ENCODE measurements at regions not wholly inside any gene's neighbourhood (a gene's known extent, or its start where the extent isn't known, plus 50 kb on each side); places are given as distances from the start of the nearest gene placed in this dataset.

DNA sequence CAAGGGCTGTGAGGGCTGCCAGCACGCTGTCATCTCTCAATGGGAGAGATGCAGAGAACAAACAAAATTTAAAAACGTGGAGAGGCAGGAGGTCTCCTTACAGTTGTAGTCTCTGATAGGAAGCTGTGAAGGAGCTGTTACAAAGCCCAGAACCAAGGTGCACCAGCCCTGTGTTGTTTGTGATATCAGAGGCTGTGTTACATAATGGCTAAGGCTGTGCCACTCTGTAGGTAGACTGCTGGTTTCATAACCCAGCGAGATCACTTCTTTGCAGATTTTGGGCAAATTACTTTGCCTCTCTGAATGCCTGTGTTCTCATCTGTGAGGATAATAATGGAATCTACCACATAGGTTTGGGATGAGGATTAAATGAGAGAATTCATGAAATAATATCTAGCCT lies 1480.7 kb upstream of the WWC1 start:
- no peak overlapping the region for H3K27ac ChIP-seq
- 74 to 77% methylated on average over 3 of the region's 3 CpGs for WGBS, 2 donors
- no peak overlapping the region for H3K4me3 ChIP-seq
- no peaks in the 10 kb centered on the region for H3K36me3 ChIP-seq
- no peaks in the 10 kb centered on the region for H3K9me3 ChIP-seq
- intact Hi-C loops (cut with DNase I), result no loop called here
- no peak for ATAC-seq
- no peak for FAIRE-seq
- DNase-seq, result no peak
- no peaks in the 10 kb centered on the region for H3K27me3 ChIP-seq
- H3K4me1 ChIP-seq, result no peaks in the 10 kb centered on the region
- TF ChIP-seq, protein P1, sequence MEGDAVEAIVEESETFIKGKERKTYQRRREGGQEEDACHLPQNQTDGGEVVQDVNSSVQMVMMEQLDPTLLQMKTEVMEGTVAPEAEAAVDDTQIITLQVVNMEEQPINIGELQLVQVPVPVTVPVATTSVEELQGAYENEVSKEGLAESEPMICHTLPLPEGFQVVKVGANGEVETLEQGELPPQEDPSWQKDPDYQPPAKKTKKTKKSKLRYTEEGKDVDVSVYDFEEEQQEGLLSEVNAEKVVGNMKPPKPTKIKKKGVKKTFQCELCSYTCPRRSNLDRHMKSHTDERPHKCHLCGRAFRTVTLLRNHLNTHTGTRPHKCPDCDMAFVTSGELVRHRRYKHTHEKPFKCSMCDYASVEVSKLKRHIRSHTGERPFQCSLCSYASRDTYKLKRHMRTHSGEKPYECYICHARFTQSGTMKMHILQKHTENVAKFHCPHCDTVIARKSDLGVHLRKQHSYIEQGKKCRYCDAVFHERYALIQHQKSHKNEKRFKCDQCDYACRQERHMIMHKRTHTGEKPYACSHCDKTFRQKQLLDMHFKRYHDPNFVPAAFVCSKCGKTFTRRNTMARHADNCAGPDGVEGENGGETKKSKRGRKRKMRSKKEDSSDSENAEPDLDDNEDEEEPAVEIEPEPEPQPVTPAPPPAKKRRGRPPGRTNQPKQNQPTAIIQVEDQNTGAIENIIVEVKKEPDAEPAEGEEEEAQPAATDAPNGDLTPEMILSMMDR (IDR thresholded peaks at IDR 0.05), result no peak

DNA sequence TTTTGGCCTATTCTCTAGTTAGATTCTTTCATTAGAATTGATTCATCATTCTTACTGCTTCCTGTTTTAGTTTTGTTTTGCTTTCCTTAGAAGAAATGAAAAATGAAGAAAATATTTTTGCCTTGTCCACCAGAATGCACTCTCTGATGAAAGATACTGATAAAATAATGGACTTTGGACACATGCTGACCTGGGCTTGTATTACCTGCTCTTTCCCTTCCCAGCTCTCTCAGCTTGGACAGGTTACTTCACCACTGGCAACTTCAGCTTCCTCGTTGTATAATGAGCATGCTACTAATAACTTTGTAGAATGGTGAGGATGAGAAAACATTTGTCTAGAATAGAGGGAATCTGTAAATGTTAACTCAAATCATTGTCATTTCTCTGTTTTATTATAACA lies 1468.1 kb upstream of the WWC1 start:
- TF ChIP-seq, protein P1 (IDR thresholded peaks at IDR 0.05), result no peak
- Histone ChIP-seq H3K4me3 (no peak overlapping the region), H3K9me3 (no peaks in the 10 kb centered on the region), H3K27ac (no peak overlapping the region), H3K27me3 (no peaks in the 10 kb centered on the region), H3K4me1 (no peaks in the 10 kb centered on the region), H3K36me3 (no peaks in the 10 kb centered on the region)
- DNase-seq, result no peak
- intact Hi-C loops (cut with DNase I), result no loop called here
- no peak for FAIRE-seq
- 18 to 23% methylated on average over 1 of the region's 1 CpG for WGBS, 2 donors
- ATAC-seq, result peak in 1 of 4 donors; percentile 41

DNA sequence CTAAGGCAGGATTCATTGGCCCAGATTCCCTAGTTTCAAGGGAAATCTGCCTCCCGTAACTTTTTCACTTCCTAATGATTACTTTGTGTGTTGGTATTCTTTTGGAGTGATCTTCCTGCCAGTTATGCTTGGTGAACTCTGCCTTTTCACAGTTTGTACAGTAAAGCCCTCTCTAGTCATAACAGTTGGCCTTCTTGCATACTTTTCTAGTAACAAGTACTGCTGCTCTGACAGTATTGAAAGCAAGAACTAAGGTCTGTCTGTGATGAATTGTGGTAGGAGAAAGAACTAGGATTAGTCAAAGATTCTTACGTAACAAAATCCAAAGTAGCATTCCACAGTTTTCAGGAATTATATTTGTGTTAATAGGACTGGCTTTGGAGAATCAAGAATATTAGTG lies 1457.2 kb upstream of the WWC1 start:
- no peak for FAIRE-seq
- Histone ChIP-seq H3K4me1 (no peaks in the 10 kb centered on the region), H3K36me3 (no peaks in the 10 kb centered on the region), H3K4me3 (no peak overlapping the region), H3K9me3 (no peaks in the 10 kb centered on the region), H3K27ac (no peak overlapping the region), H3K27me3 (no peaks in the 10 kb centered on the region)
- no peak for ATAC-seq
- WGBS, 2 donors, result 77 to 89% methylated on average over 2 of the region's 2 CpGs
- intact Hi-C loops (cut with DNase I), result no loop called here
- no peak for DNase-seq
- TF ChIP-seq, protein P1 (IDR thresholded peaks at IDR 0.05), result no peak

DNA sequence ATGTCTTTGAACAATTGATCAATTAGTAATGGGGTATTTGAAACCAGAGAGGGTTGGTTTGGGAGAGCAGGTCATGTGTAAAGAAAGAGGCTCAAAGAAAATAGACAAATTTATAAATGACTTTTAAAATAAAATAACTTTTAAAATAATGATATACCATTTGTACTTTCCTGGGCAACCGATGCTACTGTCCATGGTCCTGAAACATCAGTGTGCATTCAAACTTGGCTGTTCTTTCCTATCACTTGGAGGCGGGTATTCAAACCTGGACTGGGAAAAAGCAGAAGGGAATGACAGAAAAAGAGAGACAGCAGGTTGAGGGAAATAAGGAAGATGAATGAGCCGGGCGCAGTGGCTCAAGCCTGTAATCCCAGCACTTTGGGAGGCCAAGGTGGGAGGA lies 1446.4 kb upstream of the WWC1 start:
- TF ChIP-seq, protein P1 (IDR thresholded peaks at IDR 0.05), result no peak
- no peak for ATAC-seq
- intact Hi-C loops (cut with DNase I), result no loop called here
- H3K4me1 ChIP-seq, result no peaks in the 10 kb centered on the region
- WGBS, 2 donors, result 64 to 70% methylated on average over 4 of the region's 4 CpGs
- no peak overlapping the region for H3K27ac ChIP-seq
- DNase-seq, result no peak
- no peaks in the 10 kb centered on the region for H3K36me3 ChIP-seq
- H3K4me3 ChIP-seq, result no peak overlapping the region
- no peaks in the 10 kb centered on the region for H3K9me3 ChIP-seq
- no peak for FAIRE-seq
- H3K27me3 ChIP-seq, result no peaks in the 10 kb centered on the region

DNA sequence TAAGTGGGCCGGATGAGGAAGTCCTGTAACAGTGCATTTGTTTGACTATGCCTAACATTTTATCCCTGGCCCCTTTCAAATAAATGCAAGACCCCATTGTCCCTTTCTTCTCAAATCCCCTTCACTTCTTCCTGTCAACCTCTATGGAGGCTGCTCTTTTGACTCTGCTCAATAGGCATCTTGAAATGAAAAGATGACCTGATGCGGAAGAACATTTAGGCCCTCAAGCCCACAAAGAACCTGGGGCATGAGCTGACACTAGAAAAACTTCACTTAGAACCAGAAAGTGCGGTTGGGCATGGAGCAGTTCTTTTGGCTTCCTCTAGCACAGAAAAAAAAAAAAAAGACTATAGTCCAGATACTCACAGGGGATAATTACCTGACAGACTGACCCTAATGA lies 1434.7 kb upstream of the WWC1 start:
- ATAC-seq (no peak), DNase-seq (no peak), FAIRE-seq (no peak)
- Histone ChIP-seq H3K27me3 (no peaks in the 10 kb centered on the region), H3K36me3 (no peaks in the 10 kb centered on the region), H3K27ac (no peak overlapping the region), H3K4me1 (no peaks in the 10 kb centered on the region), H3K4me3 (no peak overlapping the region), H3K9me3 (no peaks in the 10 kb centered on the region)
- intact Hi-C loops (cut with DNase I), result no loop called here
- TF ChIP-seq, protein P1 (IDR thresholded peaks at IDR 0.05), result no peak
- WGBS, 2 donors, result 78 to 89% methylated on average over 3 of the region's 3 CpGs

Measured in pancreas (tissue), 10 donors.